HepG2 (cell line): ENCODE measurements at regions not wholly inside any gene's neighbourhood (a gene's known extent, or its start where the extent isn't known, plus 50 kb on each side); places are given as distances from the start of the nearest gene placed in this dataset.

Experiments used
- ATAC-seq: fragments of 200-7000 bp; cut with Tn5 transposase; 3 replicates; pipeline ENCODE4 v1.9.1; 2020; ENCODE audit warnings: mild to moderate bottlenecking, moderate library complexity
- BruUV-seq: library from RNA; stranded (reverse); fragments of 400-500 nt; replicated peaks from 2 replicates; lab custom pipeline; 2021; lab: Mats Ljungman, UMichigan
- CTCF ChIA-PET: fragments of 300-600 bp; formaldehyde crosslinking; extraction: SDS; loops from one replicate; lab custom pipeline; 2021; ENCODE audit warnings: low total read pairs, inconsistent platforms, low intra/inter-chr PET ratio; lab: Yijun Ruan, JAX
- POLR2A ChIA-PET: fragments of 350-600 bp; sonication (Branson Sonifier 250); formaldehyde crosslinking; loops from one replicate; lab custom pipeline; 2020; ENCODE audit warnings: antibody characterized with exemption, inconsistent platforms; lab: Yijun Ruan, JAX
- DNase-seq: peaks from one replicate; pipeline ENCODE4 v3.0.0-alpha.2; 2015; ENCODE audit warnings: low spot score
- FAIRE-seq: peaks from 3 replicates; lab custom pipeline; 2011; peaks lifted over from hg19 to GRCh38; lab: Jason Lieb, UNC
- H2AFZ ChIP-seq: one replicate; pipeline ENCODE4 v1.6.1; 2011; ENCODE audit warnings: low read length, inconsistent platforms
- H3K27ac ChIP-seq: fragments of 300-600 bp; 3 replicates; pipeline ENCODE4 v1.8.0; 2011; ENCODE audit warnings: mixed run types, mild to moderate bottlenecking, mixed read lengths, low read length, inconsistent platforms; ENCODE audit not compliant: insufficient read depth; ENCODE audit errors: extremely low read length
- H3K27me3 ChIP-seq, 2 experiments: fragments of 200-600 bp in 1 of 2; 2 replicates in 1 of 2; 3 replicates in 1 of 2; pipeline versions ENCODE4 v1.6.0 to v1.8.0; 2011; ENCODE audit warnings: low read length in 2 of 2, mild to moderate bottlenecking in 2 of 2, moderate library complexity in 2 of 2, inconsistent platforms in 1 of 2; ENCODE audit not compliant: insufficient read depth in 2 of 2, control insufficient read depth in 1 of 2
- H3K36me3 ChIP-seq, 2 experiments: fragments of 200-600 bp in 1 of 2; replicated peaks in 1 of 2; 2 replicates in 1 of 2; 3 replicates in 1 of 2; pipeline versions ENCODE4 v1.5.1 to v1.8.0; 2011; ENCODE audit warnings: low read length in 2 of 2, inconsistent platforms in 1 of 2; ENCODE audit not compliant: insufficient read depth in 2 of 2, control insufficient read depth in 1 of 2
- H3K4me1 ChIP-seq: 2 replicates; pipeline ENCODE4 v1.5.1; 2012; ENCODE audit warnings: low read length, inconsistent platforms; ENCODE audit not compliant: insufficient read depth
- H3K4me2 ChIP-seq: 2 replicates; pipeline ENCODE4 v1.6.0; 2011; ENCODE audit warnings: low read depth, low read length, inconsistent platforms
- H3K4me3 ChIP-seq, 3 experiments: fragments of 200-600 bp in 1 of 3; sonication (generic), shearing (Covaris generic) in 1 of 3; replicated peaks in 1 of 3; 2 replicates each; pipeline ENCODE4 v1.5.1; 2011 to 2016; ENCODE audit warnings: low read length in 3 of 3, inconsistent platforms in 2 of 3, low read depth in 2 of 3, mild to moderate bottlenecking in 2 of 3, control low read depth in 1 of 3, mixed read lengths in 1 of 3; ENCODE audit not compliant: insufficient read depth in 1 of 3
- H3K79me2 ChIP-seq: one replicate; pipeline ENCODE4 v1.6.1; 2011; ENCODE audit warnings: low read length, inconsistent platforms; ENCODE audit not compliant: insufficient read depth
- H3K9ac ChIP-seq: 2 replicates; pipeline ENCODE4 v1.6.0; 2011; ENCODE audit warnings: mild to moderate bottlenecking, low read depth, low read length, inconsistent platforms; ENCODE audit not compliant: insufficient read depth
- H3K9me3 ChIP-seq: 2 replicates; pipeline ENCODE4 v1.5.1; 2012; ENCODE audit warnings: mild to moderate bottlenecking, low read length
- H4K20me1 ChIP-seq: 2 replicates; pipeline ENCODE4 v1.6.0; 2011; ENCODE audit warnings: inconsistent platforms, mild to moderate bottlenecking, low read length, moderate library complexity; ENCODE audit not compliant: insufficient read depth
- AHDC1 ChIP-seq: sonication (generic); formaldehyde crosslinking; IDR thresholded peaks from 2 replicates; pipeline ENCODE4 v1.5.1; 2020; ENCODE audit warnings: mild to moderate bottlenecking, missing genetic modification reagents, borderline replicate concordance
- EP300 ChIP-seq, 3 experiments: sonication (generic) in 1 of 3; formaldehyde crosslinking in 1 of 3; IDR thresholded peaks; 2 replicates each; pipeline versions ENCODE4 v1.5.1 to v1.6.1; 2011 to 2020; ENCODE audit warnings: low read depth in 2 of 3, low read length in 2 of 3, borderline replicate concordance in 1 of 3, improper control_type of control experiment in 1 of 3, mild to moderate bottlenecking in 1 of 3, missing genetic modification reagents in 1 of 3, moderate library complexity in 1 of 3
- FOXK1 ChIP-seq: sonication (generic); formaldehyde crosslinking; IDR thresholded peaks from 2 replicates; pipeline ENCODE4 v1.4.0; 2020; ENCODE audit warnings: low read depth, missing genetic modification reagents, borderline replicate concordance
- NCOA1 ChIP-seq: sonication (generic); formaldehyde crosslinking; IDR thresholded peaks from 2 replicates; pipeline ENCODE4 v1.9.0; 2021; ENCODE audit warnings: missing genetic modification reagents
- PATZ1 ChIP-seq: sonication (generic); formaldehyde crosslinking; IDR thresholded peaks from 2 replicates; pipeline ENCODE4 v1.4.0; 2020; ENCODE audit warnings: missing genetic modification reagents
- PHB2 ChIP-seq: fragments of 450-650 bp; IDR thresholded peaks from 2 replicates; pipeline ENCODE4 v1.6.1; 2018; ENCODE audit not compliant: partially characterized antibody
- RNF219 ChIP-seq: sonication (generic); formaldehyde crosslinking; IDR thresholded peaks from 2 replicates; pipeline ENCODE4 v1.5.0; 2020; ENCODE audit warnings: mild to moderate bottlenecking, missing genetic modification reagents
- TCF7 ChIP-seq: sonication (generic); IDR thresholded peaks from 2 replicates; pipeline ENCODE4 v1.6.1; 2016; ENCODE audit warnings: antibody characterized with exemption, low read depth
- ZEB1 ChIP-seq: IDR thresholded peaks from 2 replicates; pipeline ENCODE4 v1.6.1; 2012; ENCODE audit warnings: mild to moderate bottlenecking, low read depth, inconsistent platforms; ENCODE audit not compliant: insufficient replicate concordance
- ZNF282 ChIP-seq: fragments of 450-650 bp; IDR thresholded peaks from 2 replicates; pipeline ENCODE4 v1.6.1; 2018; ENCODE audit not compliant: partially characterized antibody
- ZNF441 ChIP-seq: sonication (generic); formaldehyde crosslinking; IDR thresholded peaks from 2 replicates; pipeline ENCODE4 v1.7.0; 2021; ENCODE audit warnings: missing genetic modification reagents, borderline replicate concordance
- WGBS: methylation state at CpG from one replicate; pipeline ENCODE4 v1.1.6; 2017; ENCODE audit warnings: low lambda C conversion rate; 5-methylcytosine and 5-hydroxymethylcytosine counted together
- in situ Hi-C: cut with HindIII; loops from 2 replicates; pipeline ENCODE4 v1.10.0; 2017; ENCODE audit warnings: low pct_unique_long_range_greater_than_20kb; ENCODE audit not compliant: extremely low pct_ligation_motif_present
- intact Hi-C: fragments of 100-400 bp; cut with micrococcal nuclease; formaldehyde crosslinking; loops from one replicate; pipeline ENCODE4 v1.10.0; 2022; ENCODE audit not compliant: unreplicated experiment

- Histone ChIP-seq H3K4me3 (no peak overlapping the region), H4K20me1 (no peaks in the 10 kb centered on the region), H3K4me1 (no peaks in the 10 kb centered on the region), H3K9me3 (no peaks in the 10 kb centered on the region), H2AFZ (no peak overlapping the region), H3K27me3 (no peaks in the 10 kb centered on the region), H3K36me3 (no peaks in the 10 kb centered on the region), H3K79me2 (no peaks in the 10 kb centered on the region), H3K27ac (no peak overlapping the region), H3K9ac (no peak overlapping the region), H3K4me2 (no peak overlapping the region)
- no peak for ATAC-seq
- intact Hi-C loops: no loop called here
- CTCF ChIA-PET: no interaction called here
- no TSS peak for BruUV-seq
- POLR2A ChIA-PET: no interaction called here
- WGBS: 57% methylated on average over 18 of the region's 21 CpGs
- no peak for DNase-seq
- in situ Hi-C loops: loop anchor here (25.0 kb wide), 2 partner anchors 434 to 916 kb away; partner anchors contain the start of gene GABRA5
- TF ChIP-seq PATZ1 (CRISPR knock-in tag): no peak
- no peak for TF ChIP-seq ZNF282
- no peak for TF ChIP-seq EP300 (IDR thresholded peaks at IDR 0.05; ENCODE audit: low read depth in 2 of 2, low read length in 2 of 2)
- TF ChIP-seq EP300 (CRISPR knock-in tag; IDR thresholded peaks at IDR 0.05; ENCODE audit: borderline replicate concordance): no peak
- no peak for TF ChIP-seq FOXK1 (CRISPR knock-in tag)
- no peak for TF ChIP-seq TCF7
- no peak for TF ChIP-seq PHB2
- no peak for TF ChIP-seq NCOA1
- no peak for TF ChIP-seq RNF219 (CRISPR knock-in tag)
- no peak for TF ChIP-seq ZNF441
- TF ChIP-seq AHDC1 (CRISPR knock-in tag): no peak
- TF ChIP-seq ZEB1: no peak
- no peak for FAIRE-seq
Measured at GRCh38 chr15:25946241-25946805, 83.2 kb upstream of the ATP10A start.
